Right atrium auricular region (tissue), 2 donors: ENCODE measurements at regions not wholly inside any gene's neighbourhood (a gene's known extent, or its start where the extent isn't known, plus 50 kb on each side); places are given as distances from the start of the nearest gene placed in this dataset.

Source experiments
- DNase-seq: peaks from one replicate; pipeline ENCODE4 v3.0.0-alpha.2; 2019; ENCODE audit warnings: low spot score
- H3K27ac ChIP-seq, 2 donors: fragments of 200-600 bp; sonication (generic); 1 replicate in 1 of 2; 2 replicates in 1 of 2; pipeline ENCODE4 v1.5.1; 2016 to 2019
- H3K27me3 ChIP-seq, 2 donors: fragments of 200-600 bp; sonication (generic); one replicate each; pipeline versions ENCODE4 v1.5.1 to v1.6.0; 2017 to 2019
- H3K36me3 ChIP-seq: fragments of 200-600 bp; sonication (generic); one replicate; pipeline ENCODE4 v1.5.1; 2016
- H3K4me1 ChIP-seq, 2 donors: fragments of 200-600 bp; sonication (generic); one replicate each; pipeline versions ENCODE4 v1.5.1 to v1.6.0; 2017 to 2019
- H3K4me3 ChIP-seq, 2 donors: fragments of 200-600 bp; sonication (generic); 1 replicate in 1 of 2; 2 replicates in 1 of 2; pipeline ENCODE4 v1.5.1; 2017 to 2019; ENCODE audit warnings: mild to moderate bottlenecking in 1 of 2, moderate library complexity in 1 of 2
- H3K9me3 ChIP-seq, 2 donors: fragments of 200-600 bp; sonication (generic); one replicate each; pipeline ENCODE4 v1.5.1; 2019
- CTCF ChIP-seq, 2 donors: fragments of 200-600 bp; sonication (generic); IDR thresholded peaks; one replicate each; pipeline ENCODE4 v1.5.1; 2019; ENCODE audit warnings: antibody characterized with exemption in 2 of 2

- no peaks in the 10 kb centered on the region for H3K9me3 ChIP-seq
- H3K27me3 ChIP-seq, result no peaks in the 10 kb centered on the region
- H3K4me3 ChIP-seq, result no peak overlapping the region
- H3K36me3 ChIP-seq, result no peaks in the 10 kb centered on the region
- TF ChIP-seq CTCF (IDR thresholded peaks at IDR 0.05), result no peak
- H3K4me1 ChIP-seq, result no peaks in the 10 kb centered on the region
- no peak for DNase-seq
- H3K27ac ChIP-seq, result no peak overlapping the region
Measured at GRCh38 chr12:75760573-75761294, 249.3 kb upstream of the KRR1 start.

- no peak for DNase-seq
- TF ChIP-seq CTCF (IDR thresholded peaks at IDR 0.05), result no peak
- H3K27ac ChIP-seq, result no peak overlapping the region
- H3K4me1 ChIP-seq, result no peaks in the 10 kb centered on the region
- no peaks in the 10 kb centered on the region for H3K36me3 ChIP-seq
- no peaks in the 10 kb centered on the region for H3K9me3 ChIP-seq
- H3K4me3 ChIP-seq, result no peak overlapping the region
- H3K27me3 ChIP-seq, result no peaks in the 10 kb centered on the region
Measured at GRCh38 chr12:75759842-75760572, 248.6 kb upstream of the KRR1 start.

GRCh38 chr12:75759196-75759595 lies 247.8 kb upstream of the KRR1 start:
- Histone ChIP-seq H3K4me1 (no peaks in the 10 kb centered on the region), H3K27ac (no peak overlapping the region), H3K27me3 (no peaks in the 10 kb centered on the region), H3K36me3 (no peaks in the 10 kb centered on the region), H3K9me3 (no peaks in the 10 kb centered on the region), H3K4me3 (no peak overlapping the region)
- no peak for DNase-seq
- no peak for TF ChIP-seq CTCF (IDR thresholded peaks at IDR 0.05)

GRCh38 chr12:75756771-75757170 lies 245.4 kb upstream of the KRR1 start:
- no peak for TF ChIP-seq CTCF (IDR thresholded peaks at IDR 0.05)
- Histone ChIP-seq H3K36me3 (no peaks in the 10 kb centered on the region), H3K27me3 (no peaks in the 10 kb centered on the region)

GRCh38 chr12:75756111-75756510 lies 244.7 kb upstream of the KRR1 start:
- no peak for TF ChIP-seq CTCF (IDR thresholded peaks at IDR 0.05)
- H3K4me1 ChIP-seq, result no peaks in the 10 kb centered on the region
- H3K36me3 ChIP-seq, result no peaks in the 10 kb centered on the region
- no peak overlapping the region for H3K4me3 ChIP-seq
- DNase-seq, result no peak
- no peaks in the 10 kb centered on the region for H3K27me3 ChIP-seq
- no peak overlapping the region for H3K27ac ChIP-seq
- no peaks in the 10 kb centered on the region for H3K9me3 ChIP-seq

More at GRCh38 chr12:75756771-75757170, 245.4 kb upstream of the KRR1 start:
- H3K4me1 ChIP-seq, result no peaks in the 10 kb centered on the region
- no peaks in the 10 kb centered on the region for H3K9me3 ChIP-seq
- no peak for DNase-seq
- H3K4me3 ChIP-seq, result no peak overlapping the region
- H3K27ac ChIP-seq, result no peak overlapping the region
